ENCODE measurements at regions not wholly inside any gene's neighbourhood (a gene's known extent, or its start where the extent isn't known, plus 50 kb on each side); places are given as distances from the start of the nearest gene placed in this dataset.

DNA sequence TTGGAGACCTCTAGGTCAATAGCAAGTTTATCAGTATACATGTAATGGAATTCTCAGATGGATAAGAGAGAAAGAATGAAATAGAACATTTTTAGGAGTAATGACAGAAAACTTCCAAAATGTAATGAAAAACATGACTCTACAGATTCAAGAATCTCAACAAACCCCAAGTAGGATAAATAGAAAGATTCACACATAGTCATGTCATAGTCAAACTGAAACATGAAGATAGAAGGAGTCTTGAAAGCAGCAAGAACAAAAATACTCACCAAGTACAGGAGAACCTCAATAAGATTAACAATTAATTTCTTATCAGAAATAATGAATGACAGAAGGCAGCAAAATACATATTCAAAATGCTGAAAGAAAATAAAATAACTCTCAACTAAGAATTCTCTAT lies 164.5 kb downstream of the SPATA31D1 start:
- DNase-seq (ENCODE audit: low read depth) = no peak

DNA sequence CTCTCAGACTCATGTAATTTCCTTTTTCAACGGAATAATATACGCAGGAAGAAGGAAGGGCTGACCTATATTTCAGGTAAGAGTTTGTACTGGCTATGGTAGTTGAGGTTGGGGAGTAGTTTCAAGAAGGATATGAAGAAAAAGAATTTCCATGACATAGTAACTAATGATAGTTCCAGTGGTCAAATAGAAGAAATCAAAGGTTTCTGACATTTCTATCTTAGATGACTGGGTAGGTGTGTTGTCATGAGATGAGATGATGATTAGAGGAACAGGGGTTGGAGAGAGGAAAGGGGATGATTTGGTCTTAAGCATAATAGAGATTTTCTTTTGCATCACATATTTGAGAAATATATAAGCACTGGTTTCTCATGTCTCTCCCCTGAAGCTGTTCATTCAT lies 166.0 kb downstream of the SPATA31D1 start:
- no peak for DNase-seq (ENCODE audit: low read depth)

DNA sequence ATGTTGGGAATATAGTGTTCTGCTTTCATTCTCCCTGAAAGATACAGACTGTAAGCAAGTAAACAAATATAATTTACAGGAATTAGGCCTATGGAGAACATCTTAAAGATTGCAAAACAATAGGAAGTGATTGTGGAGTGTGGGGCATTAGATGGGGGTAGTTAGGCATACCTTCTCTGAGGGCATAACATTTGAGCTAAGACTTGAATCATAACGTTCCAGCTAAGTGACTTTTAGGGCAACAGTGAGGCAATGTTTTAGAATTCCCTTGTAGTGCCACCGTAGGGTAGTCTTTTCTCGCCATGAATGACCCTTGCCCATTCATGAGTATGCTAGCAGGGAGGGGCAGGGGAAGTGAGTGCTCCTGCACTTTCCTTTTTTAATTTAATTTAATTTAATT lies 173.3 kb downstream of the SPATA31D1 start:
- no peak for DNase-seq (ENCODE audit: low read depth)

DNA sequence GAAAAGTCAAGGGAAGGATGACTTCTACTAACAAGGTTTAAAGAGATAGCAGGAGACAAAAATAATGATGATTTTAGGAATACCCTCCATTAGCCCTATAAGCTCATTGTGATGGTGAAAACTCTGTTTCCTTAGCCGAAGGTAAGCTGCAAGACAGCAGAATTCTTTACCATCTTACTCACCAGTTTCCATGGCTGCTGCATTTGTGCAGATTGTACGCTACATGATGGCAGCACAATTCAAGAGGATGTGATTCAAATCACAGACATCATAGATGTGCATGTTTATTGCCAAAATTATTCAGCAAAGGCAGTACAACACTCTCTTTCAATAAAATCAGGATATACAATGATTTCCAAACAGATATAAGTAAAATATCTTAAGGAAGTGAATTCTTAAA lies 175.6 kb downstream of the SPATA31D1 start:
- no peak for DNase-seq (ENCODE audit: low read depth)

DNA sequence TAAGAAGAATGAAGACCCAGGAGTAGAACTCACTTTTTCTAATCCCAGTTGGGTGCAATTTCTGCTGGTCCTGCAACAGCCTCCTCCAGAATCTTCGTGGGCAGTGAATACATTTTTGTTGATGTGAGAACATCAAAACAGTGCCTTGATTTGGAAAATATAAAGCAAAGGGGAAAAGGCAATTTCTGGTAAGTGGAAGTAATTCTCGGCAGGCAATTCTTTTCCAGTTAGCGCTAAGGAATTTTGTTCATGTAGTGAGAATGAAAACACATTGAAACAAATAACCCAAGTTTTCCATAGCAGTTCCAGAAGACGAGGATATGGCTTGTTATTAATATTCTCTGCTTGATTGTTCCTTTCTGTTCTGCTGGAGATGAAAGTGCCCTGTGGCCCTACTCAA lies 178.7 kb downstream of the SPATA31D1 start:
- DNase-seq (ENCODE audit: low read depth) = no peak

DNA sequence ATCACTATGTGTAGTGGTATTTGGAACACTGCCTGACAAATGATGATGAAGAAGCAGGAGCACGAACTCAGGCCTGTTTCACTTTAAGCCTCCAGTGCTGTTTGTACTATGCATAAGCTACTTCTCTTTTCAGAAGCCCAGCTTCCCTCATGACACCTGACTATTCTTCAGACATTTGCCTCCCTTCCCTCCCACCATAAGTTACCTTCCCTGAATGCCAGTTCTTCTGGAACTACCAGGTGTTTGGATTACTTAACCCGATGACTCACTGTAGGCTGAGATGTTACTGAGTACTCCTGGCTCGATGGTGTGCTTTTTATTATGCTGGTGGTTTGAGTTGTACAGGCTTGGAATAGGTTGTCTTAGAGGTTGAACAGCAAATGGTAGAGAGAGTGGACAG lies 180.0 kb downstream of the SPATA31D1 start:
- DNase-seq (ENCODE audit: low read depth) = peak; percentile 37

DNA sequence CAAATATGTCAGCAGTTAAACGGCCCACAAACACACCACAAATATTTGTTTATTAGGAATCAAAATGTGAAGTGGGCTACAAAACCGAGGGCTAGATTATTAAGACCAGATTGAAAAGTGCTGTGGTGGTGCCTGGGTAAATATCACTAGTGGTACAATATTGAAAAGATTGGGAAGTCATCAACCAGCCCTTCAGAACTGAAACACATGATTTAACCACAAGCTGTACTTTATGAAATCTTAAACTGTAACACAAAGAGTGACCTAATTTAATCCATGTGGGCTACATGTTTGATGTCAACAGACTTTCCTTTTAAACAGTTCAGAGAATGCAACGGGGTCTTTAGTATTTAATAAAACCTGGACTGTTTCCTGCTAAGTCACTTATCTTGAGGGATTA lies 182.3 kb downstream of the SPATA31D1 start:
- no peak for DNase-seq (ENCODE audit: low read depth)

DNA sequence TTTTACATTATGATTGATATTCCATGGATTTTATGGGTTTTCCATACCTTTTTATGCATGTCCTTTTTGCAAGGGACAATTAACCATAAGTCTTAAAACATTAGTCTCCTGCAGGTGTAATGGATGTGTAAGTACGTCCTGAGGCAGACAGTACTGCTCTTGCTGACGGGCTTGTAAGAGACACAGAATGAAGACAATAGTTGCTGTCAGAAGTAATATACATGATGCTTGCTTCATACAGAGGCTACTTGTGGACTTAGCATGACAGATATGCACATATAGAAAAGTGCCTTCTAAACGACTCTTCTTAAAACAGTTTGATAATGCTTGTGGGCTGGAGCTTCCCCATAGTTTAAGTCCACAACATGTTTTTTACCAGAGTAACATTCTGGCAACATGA lies 182.7 kb downstream of the SPATA31D1 start:
- no peak for DNase-seq (ENCODE audit: low read depth)

DNA sequence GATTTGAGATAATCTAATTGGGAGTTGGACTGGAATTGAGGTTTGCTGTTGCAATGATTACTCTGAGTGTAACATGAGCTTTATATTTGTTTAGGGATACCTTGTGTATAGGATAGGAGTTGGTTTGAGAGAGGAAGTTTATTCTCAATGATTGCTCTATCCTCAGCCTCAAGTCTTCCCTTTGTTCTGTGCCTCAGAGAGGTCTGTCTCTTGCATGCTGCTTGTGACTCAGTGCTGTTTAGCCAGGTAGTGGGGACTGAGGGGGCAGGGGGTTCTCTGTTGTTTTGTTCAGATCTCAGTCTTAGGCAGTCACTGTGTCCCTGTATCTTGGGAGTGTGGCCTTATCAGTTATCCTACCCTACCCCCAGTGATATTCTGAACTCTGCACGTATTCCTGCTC lies 192.1 kb downstream of the SPATA31D1 start:
- no peak for DNase-seq (ENCODE audit: low read depth)

DNA sequence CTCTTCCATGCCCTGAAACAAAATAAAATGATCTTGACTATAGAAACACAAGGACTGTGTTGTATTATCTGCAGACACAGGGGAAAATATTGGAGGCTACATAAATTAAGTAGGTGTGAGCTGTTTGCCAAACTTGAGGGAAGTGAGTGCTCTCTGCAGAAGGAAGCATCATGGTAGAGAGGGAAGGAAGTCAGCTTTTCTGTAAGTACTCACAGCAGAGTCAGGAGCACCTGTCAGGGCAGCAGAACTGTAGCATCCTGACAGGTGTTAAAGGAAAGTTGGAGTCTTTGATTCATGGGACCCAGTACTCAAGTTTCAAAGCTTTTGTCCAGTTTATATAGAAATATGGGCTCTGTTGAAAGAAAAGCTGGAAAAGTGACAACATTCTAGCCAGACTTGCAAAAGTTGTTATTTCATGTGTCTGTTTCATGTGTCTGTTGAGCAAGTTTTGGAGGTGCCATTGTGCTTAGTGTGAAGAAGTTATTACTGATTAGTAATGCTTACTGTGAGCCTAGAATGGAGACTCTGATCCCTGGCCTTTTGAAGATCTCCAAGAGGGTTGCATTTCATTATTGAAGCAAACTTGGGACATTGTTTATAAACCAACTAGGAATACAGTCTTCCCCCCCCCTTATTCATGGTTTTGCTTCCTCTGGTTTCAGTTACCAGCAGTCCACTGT lies 194.7 kb downstream of the SPATA31D1 start:
- DNase-seq (ENCODE audit: low read depth) = no peak

DNA sequence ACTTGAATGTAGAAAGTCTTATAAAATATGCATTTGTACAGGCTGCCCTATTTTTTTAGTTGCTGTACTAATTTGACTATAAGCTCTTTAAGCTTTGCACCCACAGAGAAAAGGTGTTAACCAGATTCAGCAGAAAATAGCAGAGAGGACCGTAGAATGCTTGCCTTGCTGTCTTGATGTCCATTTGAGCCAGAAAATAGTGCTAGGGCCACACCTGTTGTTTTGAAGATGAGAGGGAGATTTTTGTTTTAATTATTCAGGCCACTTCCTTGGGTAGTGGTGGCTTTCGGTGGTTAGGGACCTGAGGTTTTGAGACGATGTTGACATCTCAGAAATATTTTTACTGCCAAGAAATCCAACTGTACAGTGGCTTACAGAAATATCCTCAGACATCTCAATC lies 196.0 kb downstream of the SPATA31D1 start:
- DNase-seq (ENCODE audit: low read depth) = no peak

DNA sequence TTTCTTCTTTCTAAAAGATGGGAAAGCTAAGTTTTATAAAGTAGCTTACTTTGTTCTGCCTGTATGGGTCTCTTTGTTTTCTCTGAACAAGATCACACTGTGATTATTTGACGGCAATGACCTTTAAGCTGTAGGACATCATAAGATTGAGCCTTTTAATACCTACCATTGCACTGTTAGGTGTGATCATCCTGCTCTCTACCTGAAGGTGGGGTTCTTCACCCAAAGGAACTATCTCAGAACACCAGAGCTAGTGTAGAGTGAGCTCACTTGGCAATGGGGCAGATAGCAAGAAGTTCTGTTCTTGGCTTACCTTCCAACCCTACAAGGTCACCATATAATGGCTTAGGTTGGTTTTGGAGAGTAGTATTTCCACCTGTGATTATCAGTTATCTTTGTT lies 200.2 kb downstream of the SPATA31D1 start:
- no peak for DNase-seq (ENCODE audit: low read depth)

DNA sequence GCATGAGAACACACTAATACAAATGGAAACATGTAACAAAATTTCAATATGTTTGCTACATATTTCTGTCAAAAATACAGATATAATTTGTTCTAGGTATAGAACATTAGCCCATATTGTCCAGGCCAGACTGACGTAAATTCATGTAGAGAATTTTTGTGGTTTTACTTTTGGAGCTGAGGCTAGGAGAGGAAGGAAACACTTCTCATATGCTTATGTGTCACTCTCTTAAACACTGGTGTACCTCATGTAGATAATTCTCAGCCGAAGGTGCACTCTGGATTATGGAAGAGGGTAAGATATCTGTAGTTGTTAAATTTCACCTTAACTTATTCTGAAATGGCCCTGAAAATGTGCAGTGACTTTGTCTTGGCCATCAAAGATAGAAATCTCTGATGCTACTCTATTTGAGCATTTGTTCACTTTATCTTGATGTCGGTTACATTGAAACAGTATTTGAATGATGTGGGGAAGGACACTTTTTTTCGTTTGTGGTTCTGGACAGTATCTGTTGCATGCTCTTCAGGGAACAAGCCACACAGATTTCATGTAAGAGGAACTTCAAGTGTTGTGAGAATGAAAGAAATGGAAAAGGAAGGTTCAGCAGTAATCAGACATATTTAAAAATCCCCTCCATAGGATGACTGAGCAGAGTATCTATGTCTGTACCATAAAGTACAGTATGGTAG lies 202.7 kb downstream of the SPATA31D1 start:
- DNase-seq (ENCODE audit: low read depth) = no peak

DNA sequence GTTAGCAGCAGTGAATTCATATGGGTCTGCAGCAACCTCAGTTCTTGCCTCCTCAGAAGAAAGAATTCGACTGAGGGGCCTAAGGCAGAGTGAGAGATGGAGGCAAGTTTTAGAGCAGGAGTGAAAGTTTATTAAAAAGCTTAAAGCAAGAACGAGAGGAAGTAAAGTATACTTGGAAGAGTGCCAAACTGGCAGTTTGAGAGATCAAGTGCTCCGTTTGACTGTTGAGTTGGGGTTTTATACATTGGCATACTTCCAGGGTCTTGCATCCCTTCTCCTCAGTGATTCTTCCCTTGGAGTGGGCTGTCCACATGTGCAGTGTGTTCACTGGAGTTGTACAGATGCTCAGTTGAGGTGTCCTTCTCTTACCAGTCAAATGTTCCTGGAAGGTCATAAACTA lies 203.6 kb downstream of the SPATA31D1 start:
- no peak for DNase-seq (ENCODE audit: low read depth)

DNA sequence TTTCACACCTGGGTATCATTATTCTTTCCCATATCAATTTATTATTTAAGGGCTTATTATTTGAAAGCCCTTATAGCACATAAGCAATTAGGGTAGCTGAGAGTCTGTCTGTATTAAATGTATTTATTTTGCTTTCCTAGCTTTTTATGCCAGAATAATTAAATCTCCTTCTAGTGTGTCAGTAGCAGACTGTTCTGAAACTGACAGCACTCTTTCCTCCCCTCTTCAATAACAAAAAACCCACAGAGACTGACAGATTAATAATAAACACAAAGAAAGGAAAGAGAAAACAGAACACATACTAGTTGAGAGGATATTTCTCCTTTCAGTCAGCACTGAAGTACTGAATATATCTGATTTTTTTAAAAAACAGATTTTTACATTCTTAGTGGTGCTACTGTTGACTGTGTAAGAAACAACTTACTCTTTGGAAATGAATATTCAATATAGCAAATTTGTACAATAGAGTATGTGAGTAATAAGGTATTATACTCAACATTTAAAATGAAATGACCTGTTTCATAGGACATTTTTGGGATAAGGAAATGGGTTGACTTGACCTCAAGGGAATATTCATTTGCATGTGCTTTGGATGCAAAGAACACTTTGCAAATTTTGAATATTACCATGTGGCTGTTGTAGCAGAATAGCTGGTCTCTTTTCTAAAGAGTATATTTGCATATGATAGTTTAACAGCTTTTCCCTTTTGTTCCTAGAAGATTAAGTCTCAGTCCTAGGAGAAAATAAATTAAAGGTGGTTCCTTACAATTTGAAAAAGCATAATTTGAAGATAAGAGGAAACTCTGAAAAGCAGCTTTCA lies 208.3 kb downstream of the SPATA31D1 start:
- no peak for DNase-seq (ENCODE audit: low read depth)

DNA sequence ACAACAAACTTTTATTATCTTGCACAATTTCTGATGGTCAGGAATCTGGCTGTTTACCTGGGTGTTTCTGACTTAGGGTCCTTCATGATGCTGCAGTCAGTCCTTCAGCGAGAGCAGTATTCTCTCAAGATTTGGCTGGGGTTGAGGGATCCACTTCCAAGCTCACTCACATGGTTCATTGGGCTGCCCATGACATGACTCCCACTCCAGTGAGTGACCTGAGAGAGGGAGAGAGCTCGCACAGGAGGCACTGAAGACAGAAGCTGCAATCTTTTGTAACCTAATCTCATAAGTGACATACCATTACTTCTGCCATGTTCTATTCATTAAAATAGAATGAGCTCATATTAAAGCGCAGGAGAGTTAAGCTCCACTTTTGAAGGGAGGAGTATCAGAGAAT lies 212.6 kb downstream of the SPATA31D1 start:
- DNase-seq (ENCODE audit: low read depth) = no peak

DNA sequence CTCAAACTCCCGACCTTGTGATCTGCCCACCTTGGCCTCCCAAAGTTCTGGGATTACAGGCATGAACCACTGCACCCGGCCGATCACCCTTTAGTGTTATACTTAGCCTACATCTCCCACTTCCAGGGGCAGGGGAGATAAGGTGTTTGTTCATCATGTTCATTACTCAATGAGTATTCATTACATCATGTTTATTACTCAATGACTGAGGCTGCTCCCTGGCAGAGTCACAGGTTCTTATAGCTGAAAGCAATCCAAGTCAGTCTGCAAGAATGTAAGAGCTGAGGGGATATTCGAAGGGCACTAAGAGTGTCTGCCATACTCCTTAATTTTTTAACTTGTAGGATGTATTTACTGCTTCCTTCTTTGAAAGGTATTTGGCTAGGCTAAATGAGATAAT lies 214.2 kb downstream of the SPATA31D1 start:
- DNase-seq (ENCODE audit: low read depth) = peak; percentile 89

DNA sequence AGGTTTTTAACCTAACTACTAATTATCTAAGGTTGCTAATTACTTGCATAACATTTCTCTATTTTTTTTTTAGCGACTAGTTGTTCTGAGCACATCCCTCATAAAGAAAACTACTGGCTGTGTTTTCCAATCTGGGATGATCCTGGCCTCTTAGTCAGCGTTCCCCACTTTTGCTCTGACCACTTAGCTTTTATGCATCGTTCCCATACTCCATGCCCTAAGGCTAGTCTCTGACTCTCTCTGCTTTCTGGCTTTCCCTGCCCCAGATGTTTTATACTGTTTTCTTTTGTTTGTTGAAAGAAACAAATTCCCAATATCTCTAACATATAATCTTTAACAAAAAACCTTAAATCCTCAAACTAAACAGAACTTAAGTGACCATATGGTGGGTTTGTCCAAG lies 217.9 kb downstream of the SPATA31D1 start:
- DNase-seq (ENCODE audit: low read depth) = no peak

DNA sequence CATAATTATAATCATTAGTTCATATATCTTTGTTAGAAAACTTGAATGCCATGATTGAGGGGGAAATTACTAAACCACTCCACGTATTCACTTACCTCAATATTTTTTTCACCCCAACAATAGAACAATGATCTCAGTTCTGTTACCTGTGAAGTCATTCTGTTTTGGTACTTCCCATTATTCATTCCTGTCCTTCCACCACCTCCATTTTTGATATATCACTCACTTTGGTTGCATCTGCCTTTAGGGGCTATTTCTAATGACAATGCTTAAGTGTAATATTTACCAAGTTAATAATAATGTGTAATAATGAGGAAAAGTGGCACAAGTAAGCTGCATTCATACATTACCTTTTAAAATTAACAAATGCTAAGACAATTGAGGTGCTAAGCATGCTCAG lies 218.4 kb downstream of the SPATA31D1 start:
- no peak for DNase-seq (ENCODE audit: low read depth)

DNA sequence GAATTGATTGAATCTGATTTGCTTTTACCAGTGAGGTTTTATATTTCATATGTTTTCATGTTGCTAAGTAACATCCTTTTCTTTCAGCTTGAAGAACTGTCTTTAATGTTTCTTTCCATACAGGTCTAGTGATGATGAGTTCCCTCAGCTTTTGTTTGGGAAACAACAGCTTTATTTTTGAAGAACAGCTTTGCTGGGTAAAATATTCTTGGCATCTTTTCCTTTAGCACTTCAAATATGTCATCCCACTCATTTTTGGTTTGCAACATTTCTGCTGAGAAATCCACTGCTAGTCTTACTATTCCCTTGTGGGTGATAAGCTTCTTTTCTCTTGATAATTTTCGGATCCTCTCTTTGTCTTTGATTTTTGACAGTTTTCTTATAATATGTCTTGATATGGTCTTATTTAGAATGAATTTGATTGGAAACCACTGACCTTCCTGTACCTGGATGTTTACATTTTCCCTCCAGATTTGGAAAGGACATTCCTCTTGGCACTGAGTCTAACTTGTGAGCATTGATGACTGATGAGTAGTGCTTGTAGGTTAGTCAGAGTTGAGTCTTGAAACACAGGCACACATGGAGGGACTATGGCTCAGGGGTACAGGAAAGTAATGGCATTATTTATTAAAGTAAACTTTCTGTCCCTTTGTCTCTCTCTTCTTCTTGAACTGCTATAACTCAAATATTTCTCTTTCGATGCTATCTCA lies 220.3 kb downstream of the SPATA31D1 start:
- DNase-seq (ENCODE audit: low read depth) = no peak

DNA sequence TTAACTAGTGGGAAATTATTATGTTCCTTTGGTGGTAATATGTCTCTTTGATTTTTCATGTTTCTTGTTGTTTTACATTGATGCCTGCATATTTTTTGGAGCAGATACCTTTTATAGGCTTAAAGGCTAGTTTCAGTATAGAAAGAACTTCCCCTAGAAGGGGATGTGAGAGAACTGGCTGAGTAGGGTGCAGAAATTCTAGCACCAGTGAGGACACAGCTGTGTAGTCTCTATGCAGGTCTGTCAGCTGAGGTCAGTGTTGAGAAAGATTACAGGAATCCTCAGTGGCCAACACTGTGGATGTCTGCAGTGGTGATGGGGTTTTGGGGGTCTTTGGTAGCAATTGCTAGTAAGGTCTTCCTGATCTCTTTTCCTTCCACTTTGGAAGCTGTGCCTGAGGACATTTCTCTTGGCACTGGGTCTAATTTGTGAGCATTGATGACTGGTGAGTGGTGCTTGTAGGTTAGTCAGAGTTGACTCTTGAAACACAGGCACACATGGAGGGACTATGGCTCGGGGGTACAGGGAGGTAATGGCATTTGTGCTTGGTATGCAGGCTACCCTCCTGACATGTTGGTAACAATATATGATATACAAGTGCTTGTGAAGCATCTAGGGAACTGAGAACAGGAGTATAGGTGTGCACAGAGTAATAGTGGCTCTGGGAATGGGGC lies 221.4 kb downstream of the SPATA31D1 start:
- DNase-seq (ENCODE audit: low read depth) = no peak

DNA sequence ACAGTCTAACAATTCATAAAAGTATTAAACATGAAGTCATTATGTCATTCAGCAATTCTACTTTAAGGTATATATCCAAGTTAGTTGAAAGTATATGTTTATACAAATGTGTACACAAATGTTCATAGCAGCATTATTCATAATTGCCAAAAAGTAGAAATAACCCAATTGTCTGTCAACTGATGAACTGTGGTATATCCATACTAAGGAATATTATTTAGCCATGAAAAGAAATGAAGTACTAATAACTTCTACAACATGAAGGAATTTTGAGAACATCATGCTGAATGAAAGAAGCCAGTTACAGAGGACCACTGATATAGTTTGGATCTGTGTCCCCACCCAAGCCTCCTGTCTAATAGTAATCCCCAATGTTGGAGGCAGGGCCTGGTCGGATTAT lies 224.3 kb downstream of the SPATA31D1 start:
- DNase-seq (ENCODE audit: low read depth) = no peak

Measured in amniotic epithelial cell (primary cell).